OCI-LY3 (cell line): ENCODE measurements at regions not wholly inside any gene's neighbourhood (a gene's known extent, or its start where the extent isn't known, plus 50 kb on each side); places are given as distances from the start of the nearest gene placed in this dataset.

Experiments
- CTCF ChIP-seq: fragments of 200-600, 300-600 bp; sonication (generic); IDR thresholded peaks from 2 replicates; pipeline ENCODE4 v1.5.1; 2014; ENCODE audit warnings: antibody characterized with exemption, low read length, low read depth
- EZH2phosphoT487 ChIP-seq: fragments of 200-600 bp; shearing (Covaris generic); IDR thresholded peaks from 2 replicates; pipeline ENCODE4 v1.6.1; 2018; ENCODE audit warnings: antibody characterized with exemption, mixed run types, low read depth

GRCh38 chr2:52369178-52369577 lies 1337.2 kb upstream of the NRXN1 start:
- TF ChIP-seq CTCF = no peak
- TF ChIP-seq EZH2phosphoT487 = no peak
